ENCODE measurements at regions not wholly inside any gene's neighbourhood (a gene's known extent, or its start where the extent isn't known, plus 50 kb on each side); places are given as distances from the start of the nearest gene placed in this dataset.

DNA sequence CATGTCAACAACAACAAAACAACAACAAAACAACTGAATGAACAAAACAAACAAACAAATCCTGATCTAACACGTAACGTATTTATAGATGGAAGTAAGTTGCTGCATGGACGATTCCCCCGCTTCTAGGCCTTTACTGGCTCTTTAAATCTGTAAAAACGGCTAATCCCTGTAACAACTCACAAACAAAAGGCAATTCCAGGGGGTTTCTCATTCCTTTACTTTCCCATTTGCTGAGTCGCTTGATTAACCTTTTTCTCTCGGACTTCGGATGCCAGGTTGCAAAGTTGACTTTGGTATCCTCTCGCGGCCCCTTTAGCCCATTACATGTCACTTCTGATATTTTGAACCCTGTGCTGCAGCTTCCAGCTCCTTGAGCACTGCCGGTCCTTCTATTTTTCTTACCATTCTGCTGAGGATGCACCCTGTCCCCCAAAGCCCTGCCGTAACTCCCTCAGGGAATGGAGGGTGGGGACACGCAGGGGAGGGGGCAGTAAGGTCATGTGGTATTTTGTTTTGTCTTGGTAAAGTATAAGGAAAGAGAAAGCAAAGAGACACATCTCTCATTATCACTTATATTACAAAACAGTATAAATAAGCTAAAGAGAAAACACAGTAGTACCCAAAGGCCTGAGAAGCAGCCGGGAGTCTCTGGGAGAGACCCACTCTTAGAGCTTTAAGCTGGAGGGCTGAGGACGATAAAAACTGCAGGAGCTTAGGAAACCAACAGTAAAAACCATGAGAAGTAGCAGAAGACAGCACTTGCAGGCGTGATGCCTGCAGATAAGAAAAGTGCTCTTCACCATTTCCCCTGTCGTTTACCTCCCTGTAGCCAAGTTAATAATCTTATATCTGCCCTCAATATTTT, 457.8 kb upstream of the ZNF717 start:
- 86% methylated on average over 17 of the region's 17 CpGs for WGBS
- intact Hi-C loops (cut with DNase I), result no loop called here
- Histone ChIP-seq H3K4me3 (no peak overlapping the region), H3K27me3 (no peaks in the 10 kb centered on the region), H3K9me3 (no peaks in the 10 kb centered on the region), H3K4me1 (no peaks in the 10 kb centered on the region), H3K36me3 (no peaks in the 10 kb centered on the region), H3K27ac (replicated peaks in 1 of 4) (no peak overlapping the region)
- DNase-seq (ENCODE audit: extremely low spot score), result no peak
- TF ChIP-seq POLR2A (IDR thresholded peaks at IDR 0.05; ENCODE audit: low read depth) (no peak), POLR2AphosphoS5 (IDR thresholded peaks at IDR 0.05) (no peak), EP300 (IDR thresholded peaks at IDR 0.05) (no peak)
- TF ChIP-seq, protein P1, sequence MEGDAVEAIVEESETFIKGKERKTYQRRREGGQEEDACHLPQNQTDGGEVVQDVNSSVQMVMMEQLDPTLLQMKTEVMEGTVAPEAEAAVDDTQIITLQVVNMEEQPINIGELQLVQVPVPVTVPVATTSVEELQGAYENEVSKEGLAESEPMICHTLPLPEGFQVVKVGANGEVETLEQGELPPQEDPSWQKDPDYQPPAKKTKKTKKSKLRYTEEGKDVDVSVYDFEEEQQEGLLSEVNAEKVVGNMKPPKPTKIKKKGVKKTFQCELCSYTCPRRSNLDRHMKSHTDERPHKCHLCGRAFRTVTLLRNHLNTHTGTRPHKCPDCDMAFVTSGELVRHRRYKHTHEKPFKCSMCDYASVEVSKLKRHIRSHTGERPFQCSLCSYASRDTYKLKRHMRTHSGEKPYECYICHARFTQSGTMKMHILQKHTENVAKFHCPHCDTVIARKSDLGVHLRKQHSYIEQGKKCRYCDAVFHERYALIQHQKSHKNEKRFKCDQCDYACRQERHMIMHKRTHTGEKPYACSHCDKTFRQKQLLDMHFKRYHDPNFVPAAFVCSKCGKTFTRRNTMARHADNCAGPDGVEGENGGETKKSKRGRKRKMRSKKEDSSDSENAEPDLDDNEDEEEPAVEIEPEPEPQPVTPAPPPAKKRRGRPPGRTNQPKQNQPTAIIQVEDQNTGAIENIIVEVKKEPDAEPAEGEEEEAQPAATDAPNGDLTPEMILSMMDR (IDR thresholded peaks at IDR 0.05), result no peak

DNA sequence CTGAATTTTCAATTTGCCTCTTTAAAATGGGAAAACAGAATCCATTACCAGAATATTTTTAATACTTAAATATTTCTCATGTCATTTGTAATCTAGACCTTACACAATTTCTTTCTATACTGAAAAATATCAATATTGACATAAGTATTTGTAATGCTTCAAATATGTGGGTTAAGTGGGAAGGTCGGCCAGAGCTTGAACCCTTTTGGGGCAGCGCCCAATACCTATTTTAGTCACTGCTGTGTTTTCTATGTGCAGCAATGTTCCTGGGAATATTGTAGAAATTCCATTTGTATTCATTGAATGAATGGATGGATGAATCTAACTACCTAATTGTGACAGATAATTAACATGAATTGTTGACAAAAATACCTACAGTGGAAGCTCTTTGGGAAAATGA, 459.7 kb upstream of the ZNF717 start:
- no peaks in the 10 kb centered on the region for H3K36me3 ChIP-seq
- no peaks in the 10 kb centered on the region for H3K4me1 ChIP-seq
- no peak for TF ChIP-seq POLR2AphosphoS5 (IDR thresholded peaks at IDR 0.05)
- no peak for TF ChIP-seq POLR2A (IDR thresholded peaks at IDR 0.05; ENCODE audit: low read depth)
- no peak for TF ChIP-seq EP300 (IDR thresholded peaks at IDR 0.05)
- TF ChIP-seq, protein P1 (IDR thresholded peaks at IDR 0.05), result no peak
- H3K4me3 ChIP-seq, result no peak overlapping the region
- DNase-seq (ENCODE audit: extremely low spot score), result no peak
- no peaks in the 10 kb centered on the region for H3K9me3 ChIP-seq
- 74% methylated on average over 2 of the region's 2 CpGs for WGBS
- H3K27me3 ChIP-seq, result no peaks in the 10 kb centered on the region
- intact Hi-C loops (cut with DNase I), result no loop called here
- no peak overlapping the region for H3K27ac ChIP-seq (replicated peaks in 1 of 4)

DNA sequence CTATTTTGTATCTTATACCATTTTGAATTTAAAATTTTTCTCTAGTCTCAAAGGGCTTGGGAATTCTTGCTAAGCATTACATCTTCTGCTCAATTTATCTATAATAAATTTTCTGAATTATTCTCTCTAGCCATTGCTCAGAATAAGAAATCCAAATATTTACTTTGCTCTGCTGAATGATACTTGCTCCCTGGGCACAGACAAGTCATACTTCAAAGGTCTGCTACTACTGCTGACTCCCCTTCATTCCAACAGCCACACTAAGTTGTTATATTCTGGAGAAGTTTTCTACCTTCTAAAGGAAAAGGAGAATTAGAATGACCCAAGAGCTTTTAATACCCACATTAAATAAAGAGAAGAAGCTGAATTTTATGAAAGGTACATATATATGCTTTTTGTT, 460.3 kb upstream of the ZNF717 start:
- Histone ChIP-seq H3K9me3 (no peaks in the 10 kb centered on the region), H3K36me3 (no peaks in the 10 kb centered on the region), H3K4me1 (no peaks in the 10 kb centered on the region), H3K27me3 (no peaks in the 10 kb centered on the region), H3K4me3 (no peak overlapping the region), H3K27ac (replicated peaks in 1 of 4) (no peak overlapping the region)
- intact Hi-C loops (cut with DNase I), result no loop called here
- no peak for DNase-seq (ENCODE audit: extremely low spot score)
- TF ChIP-seq POLR2AphosphoS5 (IDR thresholded peaks at IDR 0.05) (no peak), EP300 (IDR thresholded peaks at IDR 0.05) (no peak), POLR2A (IDR thresholded peaks at IDR 0.05; ENCODE audit: low read depth) (no peak)
- TF ChIP-seq, protein P1 (IDR thresholded peaks at IDR 0.05), result no peak

DNA sequence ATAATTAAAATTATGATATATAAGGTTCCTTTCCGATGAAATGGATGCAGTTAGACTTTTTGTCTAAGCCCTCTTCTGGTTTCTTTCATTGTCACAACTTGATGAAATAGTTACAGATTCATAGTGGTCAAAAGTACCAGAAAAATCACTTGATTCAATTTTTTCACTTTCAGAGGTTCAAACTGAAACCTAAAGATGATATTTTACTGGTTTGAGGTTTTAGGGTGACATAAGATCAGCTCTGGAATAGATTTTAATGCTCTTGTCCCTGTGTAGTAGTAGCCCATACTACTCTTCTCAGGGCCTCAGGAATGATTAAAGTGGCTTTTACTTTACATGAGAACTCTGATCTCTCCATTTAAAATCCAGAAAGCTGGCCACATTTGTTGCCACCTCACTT, 479.1 kb upstream of the ZNF717 start:
- 92% methylated on average over 1 of the region's 1 CpG for WGBS

DNA sequence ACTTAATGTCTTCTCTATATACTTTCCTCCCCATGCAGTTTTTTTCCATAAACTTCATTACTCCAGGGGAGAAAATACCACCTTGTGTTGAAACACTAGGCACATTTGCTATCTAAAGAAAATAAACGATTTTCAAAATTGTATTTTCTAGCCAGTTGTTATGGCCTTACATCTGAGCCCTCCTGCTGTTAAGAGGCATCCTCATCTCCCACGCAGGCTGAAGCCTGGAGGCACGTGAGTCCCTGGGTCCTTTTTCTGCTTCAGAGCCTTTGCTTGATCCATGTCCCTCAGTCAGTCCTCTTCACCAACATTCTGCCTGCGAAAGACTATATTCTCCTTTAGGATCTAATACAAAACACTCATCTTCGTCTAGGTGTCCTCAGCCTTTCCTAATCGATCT, 479.6 kb upstream of the ZNF717 start:
- H3K4me3 ChIP-seq, result no peak overlapping the region
- no peaks in the 10 kb centered on the region for H3K36me3 ChIP-seq
- H3K27me3 ChIP-seq, result no peaks in the 10 kb centered on the region
- WGBS, result 73% methylated on average over 6 of the region's 6 CpGs
- TF ChIP-seq EP300 (IDR thresholded peaks at IDR 0.05) (no peak), POLR2AphosphoS5 (IDR thresholded peaks at IDR 0.05) (no peak), POLR2A (IDR thresholded peaks at IDR 0.05; ENCODE audit: low read depth) (no peak)
- TF ChIP-seq, protein P1 (IDR thresholded peaks at IDR 0.05), result no peak
- no peaks in the 10 kb centered on the region for H3K9me3 ChIP-seq
- DNase-seq (ENCODE audit: extremely low spot score), result no peak
- H3K4me1 ChIP-seq, result no peaks in the 10 kb centered on the region
- H3K27ac ChIP-seq (replicated peaks in 1 of 4), result no peak overlapping the region
- intact Hi-C loops (cut with DNase I), result no loop called here

More for the DNA sequence above, 479.1 kb upstream of the ZNF717 start:
- no peaks in the 10 kb centered on the region for H3K36me3 ChIP-seq
- H3K9me3 ChIP-seq, result no peaks in the 10 kb centered on the region
- no peak for DNase-seq (ENCODE audit: extremely low spot score)
- H3K4me1 ChIP-seq, result no peaks in the 10 kb centered on the region
- intact Hi-C loops (cut with DNase I), result no loop called here
- TF ChIP-seq EP300 (IDR thresholded peaks at IDR 0.05), result no peak
- no peak overlapping the region for H3K4me3 ChIP-seq
- H3K27me3 ChIP-seq, result no peaks in the 10 kb centered on the region
- H3K27ac ChIP-seq (replicated peaks in 1 of 4), result no peak overlapping the region

Data from esophagus muscularis mucosa (tissue), 4 donors.